ENCODE measurements at regions not wholly inside any gene's neighbourhood (a gene's known extent, or its start where the extent isn't known, plus 50 kb on each side); places are given as distances from the start of the nearest gene placed in this dataset.

DNA sequence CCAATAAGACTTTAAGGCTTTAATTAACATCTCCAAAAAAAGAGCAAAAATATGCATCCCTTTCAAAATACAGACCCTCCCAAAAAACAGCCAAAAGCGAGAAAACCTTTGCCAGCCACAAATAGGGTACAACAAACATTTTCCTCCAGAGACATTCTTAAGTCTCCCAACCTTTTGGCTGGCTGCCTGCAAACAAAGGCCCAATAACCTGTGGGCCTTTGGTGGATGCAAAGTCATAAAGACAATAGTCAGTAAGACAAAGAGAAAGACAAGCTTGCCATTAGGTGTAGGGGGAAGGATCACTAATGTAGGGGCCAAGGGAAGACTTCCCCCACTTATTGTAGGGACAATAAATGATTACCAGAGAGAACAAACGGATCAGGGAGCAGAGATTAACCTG, 215.5 kb upstream of the ZFP42 start:
- Histone ChIP-seq H3K9ac (replicated peaks in 1 of 4; ENCODE audit: extremely low read depth in 1 of 4, low read depth in 3 of 4, low read length in 3 of 4) (no peak overlapping the region), H3K9me3 (ENCODE audit: insufficient read depth in 2 of 2, low read depth in 1 of 2, low read length in 1 of 2) (peaks cover 2 to 6% of the 10 kb centered on the region in 2 experiments; a peak in 2 of 4 replicates), H4K91ac (replicated peaks; ENCODE audit: insufficient read length, low read length) (peak overlapping the region; percentile 34), H4K5ac (ENCODE audit: insufficient read length, low read depth, low read length) (no peak overlapping the region), H2BK15ac (ENCODE audit: low read length) (no peak overlapping the region), H3K4me1 (replicated peaks in 1 of 4; ENCODE audit: control insufficient read depth in 3 of 4, insufficient read depth in 4 of 4, low read length in 3 of 4) (peaks cover 0 to 4% (median 1%) of the 10 kb centered on the region in 4 experiments; a peak in 1 of 7 replicates), H2AFZ (ENCODE audit: low read length) (0 out of 2 replicates have a peak overlapping the region, but pooled peaks have one; percentile 43), H3K4me2 (ENCODE audit: insufficient read depth in 1 of 2, low read depth in 2 of 2, low read length in 2 of 2) (no peak overlapping the region), H3K4ac (replicated peaks; ENCODE audit: insufficient read length, low read depth, low read length) (no peak overlapping the region), H3K18ac (ENCODE audit: extremely low read depth, low read length) (no peak overlapping the region), H2BK120ac (replicated peaks; ENCODE audit: low read depth, low read length) (no peak overlapping the region), H3K23ac (ENCODE audit: insufficient read length) (no peak overlapping the region), H3K23me2 (ENCODE audit: low read depth, low read length) (no peaks in the 10 kb centered on the region), H3K79me2 (ENCODE audit: control insufficient read depth in 1 of 2, insufficient read depth in 2 of 2, low read length in 2 of 2) (no peaks in the 10 kb centered on the region), H3K27me3 (replicated peaks in 1 of 4; ENCODE audit: control insufficient read depth in 3 of 4, extremely low read depth in 1 of 4, insufficient read depth in 3 of 4, low read length in 3 of 4) (no peaks in the 10 kb centered on the region; a peak in 1 of 7 replicates), H3K36me3 (ENCODE audit: control insufficient read depth in 2 of 4, insufficient read depth in 4 of 4, low read length in 3 of 4) (no peaks in the 10 kb centered on the region), H2AK5ac (ENCODE audit: low read depth, low read length) (no peak overlapping the region), H2BK5ac (ENCODE audit: low read depth, low read length) (peak overlapping the region; percentile 5; the same call in 1 of the 2 replicates), H4K8ac (ENCODE audit: extremely low read depth, insufficient read depth, low read length) (no peak overlapping the region), H2BK12ac (ENCODE audit: low read depth, low read length) (peak overlapping the region; percentile 29; the same call in 1 of the 2 replicates), H3K56ac (replicated peaks; ENCODE audit: insufficient read length, low read depth, low read length) (no peak overlapping the region), H3K14ac (ENCODE audit: insufficient read length) (no peak overlapping the region), H3K79me1 (ENCODE audit: low read depth, low read length) (no peaks in the 10 kb centered on the region), H2BK20ac (ENCODE audit: low read length) (no peak overlapping the region), H4K20me1 (replicated peaks in 1 of 2; ENCODE audit: control insufficient read depth in 1 of 2, insufficient read depth in 2 of 2, low read length in 2 of 2) (no peaks in the 10 kb centered on the region), H3K4me3 (ENCODE audit: extremely low read depth in 1 of 4, insufficient read depth in 2 of 4, low read depth in 3 of 4, low read length in 4 of 4) (no peak overlapping the region), H3K27ac (ENCODE audit: low read depth, low read length) (no peak overlapping the region)
- ChIA-PET POLR2A (ENCODE audit: partially characterized antibody) (no interaction called here), CTCF (ENCODE audit: partially characterized antibody) (no interaction called here)
- WGBS, 2 experiments (ENCODE audit: extremely low coverage in 1 of 2, insufficient coverage in 1 of 2, insufficient read length in 1 of 2, insufficient replicate concordance in 2 of 2, low coverage in 1 of 2, low lambda C conversion rate in 2 of 2, missing lambda C conversion rate in 1 of 2) = 73% methylated on average over 2 of the region's 2 CpGs; no CpG with 5 or more reads in 1 of the 2 experiments
- DNase-seq (ENCODE audit: low read depth in 1 of 2, low spot score in 2 of 2) (no peak), FAIRE-seq (peak; percentile 45)
- TF ChIP-seq, protein P1, sequence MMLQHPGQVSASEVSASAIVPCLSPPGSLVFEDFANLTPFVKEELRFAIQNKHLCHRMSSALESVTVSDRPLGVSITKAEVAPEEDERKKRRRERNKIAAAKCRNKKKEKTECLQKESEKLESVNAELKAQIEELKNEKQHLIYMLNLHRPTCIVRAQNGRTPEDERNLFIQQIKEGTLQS (IDR thresholded peaks at IDR 0.05; ENCODE audit: insufficient read depth, low read depth, low read length) = no peak
- TF ChIP-seq TEAD4 (IDR thresholded peaks at IDR 0.05; ENCODE audit: low read depth, low read length) (no peak), SRF (IDR thresholded peaks at IDR 0.05; ENCODE audit: low read depth, low read length) (no peak), BCL11A (IDR thresholded peaks at IDR 0.05; ENCODE audit: low read depth in 2 of 2, low read length in 2 of 2) (no peak), CHD1 (IDR thresholded peaks at IDR 0.05; ENCODE audit: low read depth, low read length) (no peak), RBBP5 (IDR thresholded peaks at IDR 0.05; ENCODE audit: borderline replicate concordance, low read depth, low read length) (no peak), RFX5 (IDR thresholded peaks at IDR 0.05; ENCODE audit: borderline replicate concordance, low read depth, low read length) (no peak), CTBP2 (IDR thresholded peaks at IDR 0.05; ENCODE audit: borderline replicate concordance, insufficient read depth, insufficient read length, low read length) (no peak)
- TF ChIP-seq, protein P2, sequence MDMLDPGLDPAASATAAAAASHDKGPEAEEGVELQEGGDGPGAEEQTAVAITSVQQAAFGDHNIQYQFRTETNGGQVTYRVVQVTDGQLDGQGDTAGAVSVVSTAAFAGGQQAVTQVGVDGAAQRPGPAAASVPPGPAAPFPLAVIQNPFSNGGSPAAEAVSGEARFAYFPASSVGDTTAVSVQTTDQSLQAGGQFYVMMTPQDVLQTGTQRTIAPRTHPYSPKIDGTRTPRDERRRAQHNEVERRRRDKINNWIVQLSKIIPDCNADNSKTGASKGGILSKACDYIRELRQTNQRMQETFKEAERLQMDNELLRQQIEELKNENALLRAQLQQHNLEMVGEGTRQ (IDR thresholded peaks at IDR 0.05; ENCODE audit: low read length) = no peak
- TF ChIP-seq, protein P3, sequence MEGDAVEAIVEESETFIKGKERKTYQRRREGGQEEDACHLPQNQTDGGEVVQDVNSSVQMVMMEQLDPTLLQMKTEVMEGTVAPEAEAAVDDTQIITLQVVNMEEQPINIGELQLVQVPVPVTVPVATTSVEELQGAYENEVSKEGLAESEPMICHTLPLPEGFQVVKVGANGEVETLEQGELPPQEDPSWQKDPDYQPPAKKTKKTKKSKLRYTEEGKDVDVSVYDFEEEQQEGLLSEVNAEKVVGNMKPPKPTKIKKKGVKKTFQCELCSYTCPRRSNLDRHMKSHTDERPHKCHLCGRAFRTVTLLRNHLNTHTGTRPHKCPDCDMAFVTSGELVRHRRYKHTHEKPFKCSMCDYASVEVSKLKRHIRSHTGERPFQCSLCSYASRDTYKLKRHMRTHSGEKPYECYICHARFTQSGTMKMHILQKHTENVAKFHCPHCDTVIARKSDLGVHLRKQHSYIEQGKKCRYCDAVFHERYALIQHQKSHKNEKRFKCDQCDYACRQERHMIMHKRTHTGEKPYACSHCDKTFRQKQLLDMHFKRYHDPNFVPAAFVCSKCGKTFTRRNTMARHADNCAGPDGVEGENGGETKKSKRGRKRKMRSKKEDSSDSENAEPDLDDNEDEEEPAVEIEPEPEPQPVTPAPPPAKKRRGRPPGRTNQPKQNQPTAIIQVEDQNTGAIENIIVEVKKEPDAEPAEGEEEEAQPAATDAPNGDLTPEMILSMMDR (IDR thresholded peaks at IDR 0.05; ENCODE audit: control extremely low read depth in 1 of 3, insufficient read depth in 1 of 3, low read depth in 1 of 3, low read length in 3 of 3) = no peak

Measured in H1 (cell line).